ENCODE measurements at regions not wholly inside any gene's neighbourhood (a gene's known extent, or its start where the extent isn't known, plus 50 kb on each side); places are given as distances from the start of the nearest gene placed in this dataset.

GRCh38 chr7:155193716-155194115, 104.0 kb upstream of the INSIG1 start:
- Histone ChIP-seq H3K36me3 (ENCODE audit: insufficient read depth, low read depth, low read length) (no peaks in the 10 kb centered on the region), H3K4me3 (ENCODE audit: low read length) (no peak overlapping the region), H3K9me3 (ENCODE audit: insufficient read depth, low read depth, low read length) (0 out of 2 replicates have a peak, but pooled peaks cover 4% of the 10 kb centered on the region), H3K9ac (ENCODE audit: low read depth, low read length) (no peak overlapping the region), H3K4me1 (ENCODE audit: insufficient read depth, low read length) (0 out of 2 replicates have a peak, but pooled peaks cover 2% of the 10 kb centered on the region), H3K27ac (ENCODE audit: low read length) (no peak overlapping the region), H3K27me3 (ENCODE audit: insufficient read depth, low read length) (peaks cover 22% of the 10 kb centered on the region)

GRCh38 chr7:155194382-155195140, 103.1 kb upstream of the INSIG1 start:
- Histone ChIP-seq H3K27me3 (ENCODE audit: insufficient read depth, low read length) (peaks cover 22% of the 10 kb centered on the region), H3K4me1 (ENCODE audit: insufficient read depth, low read length) (0 out of 2 replicates have a peak, but pooled peaks cover 2% of the 10 kb centered on the region), H3K9ac (ENCODE audit: low read depth, low read length) (no peak overlapping the region), H3K9me3 (ENCODE audit: insufficient read depth, low read depth, low read length) (0 out of 2 replicates have a peak, but pooled peaks cover 4% of the 10 kb centered on the region), H3K27ac (ENCODE audit: low read length) (no peak overlapping the region), H3K36me3 (ENCODE audit: insufficient read depth, low read depth, low read length) (no peaks in the 10 kb centered on the region), H3K4me3 (ENCODE audit: low read length) (no peak overlapping the region)

GRCh38 chr7:155195939-155196523, 101.6 kb upstream of the INSIG1 start:
- Histone ChIP-seq H3K4me3 (ENCODE audit: low read length) (no peak overlapping the region), H3K9ac (ENCODE audit: low read depth, low read length) (no peak overlapping the region), H3K27ac (ENCODE audit: low read length) (no peak overlapping the region), H3K36me3 (ENCODE audit: insufficient read depth, low read depth, low read length) (no peaks in the 10 kb centered on the region), H3K9me3 (ENCODE audit: insufficient read depth, low read depth, low read length) (0 out of 2 replicates have a peak, but pooled peaks cover 4% of the 10 kb centered on the region), H3K4me1 (ENCODE audit: insufficient read depth, low read length) (no peaks in the 10 kb centered on the region), H3K27me3 (ENCODE audit: insufficient read depth, low read length) (peaks cover 13% of the 10 kb centered on the region)

GRCh38 chr7:155198196-155198892, 99.3 kb upstream of the INSIG1 start:
- no peaks in the 10 kb centered on the region for H3K4me1 ChIP-seq (ENCODE audit: insufficient read depth, low read length)
- H3K9ac ChIP-seq (ENCODE audit: low read depth, low read length): no peak overlapping the region
- no peaks in the 10 kb centered on the region for H3K9me3 ChIP-seq (ENCODE audit: insufficient read depth, low read depth, low read length)
- no peak overlapping the region for H3K27ac ChIP-seq (ENCODE audit: low read length)
- no peak overlapping the region for H3K4me3 ChIP-seq (ENCODE audit: low read length)
- H3K36me3 ChIP-seq (ENCODE audit: insufficient read depth, low read depth, low read length): no peaks in the 10 kb centered on the region
- no peaks in the 10 kb centered on the region for H3K27me3 ChIP-seq (ENCODE audit: insufficient read depth, low read length)

- H3K27me3 ChIP-seq (ENCODE audit: insufficient read depth, low read length): no peaks in the 10 kb centered on the region
- no peak overlapping the region for H3K27ac ChIP-seq (ENCODE audit: low read length)
- no peaks in the 10 kb centered on the region for H3K4me1 ChIP-seq (ENCODE audit: insufficient read depth, low read length)
- H3K9me3 ChIP-seq (ENCODE audit: insufficient read depth, low read depth, low read length): no peaks in the 10 kb centered on the region
- no peaks in the 10 kb centered on the region for H3K36me3 ChIP-seq (ENCODE audit: insufficient read depth, low read depth, low read length)
- no peak overlapping the region for H3K9ac ChIP-seq (ENCODE audit: low read depth, low read length)
- H3K4me3 ChIP-seq (ENCODE audit: low read length): no peak overlapping the region
Observed at GRCh38 chr7:155198901-155199845, 98.5 kb upstream of the INSIG1 start.

GRCh38 chr7:155201325-155202087, 96.2 kb upstream of the INSIG1 start:
- Histone ChIP-seq H3K9ac (ENCODE audit: low read depth, low read length) (no peak overlapping the region), H3K27me3 (ENCODE audit: insufficient read depth, low read length) (no peaks in the 10 kb centered on the region), H3K4me3 (ENCODE audit: low read length) (no peak overlapping the region), H3K9me3 (ENCODE audit: insufficient read depth, low read depth, low read length) (no peaks in the 10 kb centered on the region), H3K4me1 (ENCODE audit: insufficient read depth, low read length) (no peaks in the 10 kb centered on the region), H3K27ac (ENCODE audit: low read length) (no peak overlapping the region), H3K36me3 (ENCODE audit: insufficient read depth, low read depth, low read length) (no peaks in the 10 kb centered on the region)

- H3K4me1 ChIP-seq (ENCODE audit: insufficient read depth, low read length): no peaks in the 10 kb centered on the region
Observed at GRCh38 chr7:155202106-155202871, 95.4 kb upstream of the INSIG1 start.

GRCh38 chr7:155203059-155203881, 94.4 kb upstream of the INSIG1 start:
- H3K27me3 ChIP-seq (ENCODE audit: insufficient read depth, low read length): no peaks in the 10 kb centered on the region
- no peaks in the 10 kb centered on the region for H3K4me1 ChIP-seq (ENCODE audit: insufficient read depth, low read length)
- H3K36me3 ChIP-seq (ENCODE audit: insufficient read depth, low read depth, low read length): no peaks in the 10 kb centered on the region
- no peak overlapping the region for H3K27ac ChIP-seq (ENCODE audit: low read length)
- H3K4me3 ChIP-seq (ENCODE audit: low read length): no peak overlapping the region
- H3K9ac ChIP-seq (ENCODE audit: low read depth, low read length): no peak overlapping the region
- H3K9me3 ChIP-seq (ENCODE audit: insufficient read depth, low read depth, low read length): no peaks in the 10 kb centered on the region

More at GRCh38 chr7:155202106-155202871, 95.4 kb upstream of the INSIG1 start:
- H3K27ac ChIP-seq (ENCODE audit: low read length): no peak overlapping the region
- H3K9me3 ChIP-seq (ENCODE audit: insufficient read depth, low read depth, low read length): no peaks in the 10 kb centered on the region
- no peak overlapping the region for H3K4me3 ChIP-seq (ENCODE audit: low read length)
- no peak overlapping the region for H3K9ac ChIP-seq (ENCODE audit: low read depth, low read length)
- no peaks in the 10 kb centered on the region for H3K36me3 ChIP-seq (ENCODE audit: insufficient read depth, low read depth, low read length)
- H3K27me3 ChIP-seq (ENCODE audit: insufficient read depth, low read length): no peaks in the 10 kb centered on the region

- H3K27me3 ChIP-seq (ENCODE audit: insufficient read depth, low read length): no peaks in the 10 kb centered on the region
- no peak overlapping the region for H3K9ac ChIP-seq (ENCODE audit: low read depth, low read length)
Observed at GRCh38 chr7:155203882-155204691, 93.6 kb upstream of the INSIG1 start.

More at GRCh38 chr7:155203882-155204691, 93.6 kb upstream of the INSIG1 start:
- Histone ChIP-seq H3K36me3 (ENCODE audit: insufficient read depth, low read depth, low read length) (no peaks in the 10 kb centered on the region), H3K4me1 (ENCODE audit: insufficient read depth, low read length) (no peaks in the 10 kb centered on the region), H3K27ac (ENCODE audit: low read length) (no peak overlapping the region), H3K9me3 (ENCODE audit: insufficient read depth, low read depth, low read length) (no peaks in the 10 kb centered on the region), H3K4me3 (ENCODE audit: low read length) (no peak overlapping the region)
